Activated CD4-positive, alpha-beta T cell treated with anti-CD3 and anti-CD28 coated beads for 36 hours (primary cell): ENCODE measurements at regions not wholly inside any gene's neighbourhood (a gene's known extent, or its start where the extent isn't known, plus 50 kb on each side); places are given as distances from the start of the nearest gene placed in this dataset.

Experiments
- ATAC-seq: fragments of 200-7000 bp; cut with Tn5 transposase; one replicate; pipeline ENCODE4 v1.10.0; 2021; ENCODE audit warnings: mild to moderate bottlenecking, moderate library complexity
- CTCF ChIA-PET: fragments of 350-600 bp; sonication (Branson Sonifier 250); formaldehyde crosslinking; loops from one replicate; lab custom pipeline; 2021; ENCODE audit warnings: antibody characterized with exemption; lab: Charles Lee
- POLR2A ChIA-PET: fragments of 350-600 bp; sonication (Branson Sonifier 250); formaldehyde crosslinking; loops from one replicate; lab custom pipeline; 2021; ENCODE audit warnings: antibody characterized with exemption, inconsistent platforms; lab: Charles Lee
- DNase-seq: peaks from one replicate; pipeline ENCODE4 v3.0.0-alpha.2; 2020
- H3K27ac Mint-ChIP-seq: one replicate; pipeline ENCODE4 v1.8.0; 2021; ENCODE audit warnings: mixed read lengths
- H3K27me3 Mint-ChIP-seq: one replicate; pipeline ENCODE4 v1.8.0; 2021; ENCODE audit warnings: mixed read lengths
- H3K36me3 Mint-ChIP-seq: one replicate; pipeline ENCODE4 v1.8.0; 2021; ENCODE audit warnings: low read depth, mixed read lengths
- H3K4me1 Mint-ChIP-seq: one replicate; pipeline ENCODE4 v1.8.0; 2021; ENCODE audit warnings: mixed read lengths
- H3K4me3 Mint-ChIP-seq: one replicate; pipeline ENCODE4 v1.8.0; 2021; ENCODE audit warnings: mild to moderate bottlenecking, moderate library complexity, mixed read lengths
- H3K9me3 Mint-ChIP-seq: one replicate; pipeline ENCODE4 v1.8.0; 2021; ENCODE audit warnings: low read depth, mixed read lengths
- intact Hi-C, 2 experiments: fragments of 100-400 bp; cut with DNase I in 1 of 2; cut with micrococcal nuclease in 1 of 2; formaldehyde crosslinking; loops; one replicate each; pipeline versions ENCODE4 v1.14.2 to v1.15.1; 2022 to 2024; cut with DNase I, micrococcal nuclease

GRCh38 chr7:1325246-1325645, 92.6 kb downstream of the UNCX start:
- H3K27ac Mint-ChIP-seq = no peak overlapping the region
- ChIA-PET CTCF (interaction anchor here (1.0 kb wide), 1 partner anchor 26 kb away, joined by 3 read pairs; no protein-coding TSS in a partner anchor), POLR2A (no interaction called here)
- ATAC-seq (no peak), DNase-seq (no peak)
- no peaks in the 10 kb centered on the region for H3K36me3 Mint-ChIP-seq
- intact Hi-C loops = no loop called here
- H3K27me3 Mint-ChIP-seq = peaks cover 10% of the 10 kb centered on the region
- no peak overlapping the region for H3K4me3 Mint-ChIP-seq
- H3K4me1 Mint-ChIP-seq = no peaks in the 10 kb centered on the region
- H3K9me3 Mint-ChIP-seq = no peaks in the 10 kb centered on the region

- Mint-ChIP-seq H3K27me3 (peaks cover 10% of the 10 kb centered on the region), H3K36me3 (no peaks in the 10 kb centered on the region), H3K9me3 (no peaks in the 10 kb centered on the region), H3K27ac (no peak overlapping the region), H3K4me1 (no peaks in the 10 kb centered on the region), H3K4me3 (no peak overlapping the region)
- intact Hi-C loops = no loop called here
- DNase-seq = no peak
- ChIA-PET CTCF (interaction anchor here (1.0 kb wide), 1 partner anchor 25 kb away, joined by 3 read pairs; no protein-coding TSS in a partner anchor), POLR2A (no interaction called here)
- no peak for ATAC-seq
These were observed 93.2 kb downstream of the UNCX start for GRCh38 chr7:1325646-1326510.

- no peak for DNase-seq
- Mint-ChIP-seq H3K36me3 (no peaks in the 10 kb centered on the region), H3K27ac (no peak overlapping the region), H3K4me3 (no peak overlapping the region), H3K9me3 (no peaks in the 10 kb centered on the region), H3K27me3 (peaks cover 10% of the 10 kb centered on the region), H3K4me1 (no peaks in the 10 kb centered on the region)
- POLR2A ChIA-PET = no interaction called here
- ATAC-seq = no peak
- intact Hi-C loops = no loop called here
- CTCF ChIA-PET = no interaction called here
These were observed 93.8 kb downstream of the UNCX start for GRCh38 chr7:1326511-1326785.

GRCh38 chr7:1329261-1329660, 96.6 kb downstream of the UNCX start:
- intact Hi-C loops = no loop called here
- ATAC-seq = no peak
- DNase-seq = no peak
- Mint-ChIP-seq H3K27ac (no peak overlapping the region), H3K9me3 (no peaks in the 10 kb centered on the region), H3K4me3 (no peak overlapping the region), H3K27me3 (peaks cover 6% of the 10 kb centered on the region), H3K4me1 (no peaks in the 10 kb centered on the region), H3K36me3 (no peaks in the 10 kb centered on the region)
- CTCF ChIA-PET = no interaction called here
- POLR2A ChIA-PET = no interaction called here

GRCh38 chr7:1329966-1330800, 97.5 kb downstream of the UNCX start:
- DNase-seq (no peak), ATAC-seq (no peak)
- Mint-ChIP-seq H3K27ac (no peak overlapping the region), H3K9me3 (no peaks in the 10 kb centered on the region), H3K4me3 (no peak overlapping the region), H3K36me3 (no peaks in the 10 kb centered on the region), H3K4me1 (no peaks in the 10 kb centered on the region), H3K27me3 (peaks cover 10% of the 10 kb centered on the region)
- ChIA-PET CTCF (no interaction called here), POLR2A (no interaction called here)
- intact Hi-C loops = no loop called here

- ATAC-seq (no peak), DNase-seq (no peak)
- Mint-ChIP-seq H3K9me3 (no peaks in the 10 kb centered on the region), H3K36me3 (no peaks in the 10 kb centered on the region), H3K27me3 (peaks cover 10% of the 10 kb centered on the region), H3K4me3 (no peak overlapping the region), H3K4me1 (no peaks in the 10 kb centered on the region), H3K27ac (no peak overlapping the region)
- intact Hi-C loops = no loop called here
- ChIA-PET POLR2A (no interaction called here), CTCF (interaction anchor here (0.5 kb wide), 1 partner anchor 246 kb away, joined by 3 read pairs; no protein-coding TSS in a partner anchor)
These were observed 98.2 kb downstream of the UNCX start for GRCh38 chr7:1330801-1331425.

GRCh38 chr7:1331561-1332467, 99.1 kb downstream of the UNCX start:
- CTCF ChIA-PET = interaction anchor here (0.5 kb wide), 1 partner anchor 247 kb away, joined by 3 read pairs; no protein-coding TSS in a partner anchor
- Mint-ChIP-seq H3K27ac (no peak overlapping the region), H3K9me3 (peaks cover 3% of the 10 kb centered on the region), H3K4me1 (no peaks in the 10 kb centered on the region), H3K36me3 (peaks cover 2% of the 10 kb centered on the region), H3K27me3 (peaks cover 10% of the 10 kb centered on the region), H3K4me3 (no peak overlapping the region)
- intact Hi-C loops = no loop called here
- DNase-seq (no peak), ATAC-seq (no peak)
- POLR2A ChIA-PET = no interaction called here

GRCh38 chr7:1336509-1336908, 103.8 kb downstream of the UNCX start:
- intact Hi-C loops = no loop called here
- H3K27me3 Mint-ChIP-seq = peaks cover 22% of the 10 kb centered on the region

GRCh38 chr7:1339611-1340010, 106.9 kb downstream of the UNCX start:
- DNase-seq = no peak
- Mint-ChIP-seq H3K27ac (no peak overlapping the region), H3K9me3 (peaks cover 16% of the 10 kb centered on the region), H3K4me1 (no peaks in the 10 kb centered on the region), H3K27me3 (peaks cover 15% of the 10 kb centered on the region), H3K4me3 (no peak overlapping the region), H3K36me3 (peaks cover 2% of the 10 kb centered on the region)
- intact Hi-C loops = no loop called here
- CTCF ChIA-PET = interaction anchor here (0.6 kb wide), 1 partner anchor 1114 kb away, joined by 3 read pairs; no protein-coding TSS in a partner anchor
- ATAC-seq = no peak
- POLR2A ChIA-PET = no interaction called here

More at GRCh38 chr7:1336509-1336908, 103.8 kb downstream of the UNCX start:
- Mint-ChIP-seq H3K4me3 (no peak overlapping the region), H3K36me3 (peaks cover 2% of the 10 kb centered on the region), H3K27ac (no peak overlapping the region), H3K9me3 (peaks cover 16% of the 10 kb centered on the region), H3K4me1 (no peaks in the 10 kb centered on the region)
- DNase-seq (no peak), ATAC-seq (no peak)
- POLR2A ChIA-PET = no interaction called here
- CTCF ChIA-PET = no interaction called here

- intact Hi-C loops = no loop called here
- H3K9me3 Mint-ChIP-seq = peaks cover 16% of the 10 kb centered on the region
- DNase-seq (no peak), ATAC-seq (no peak)
- H3K27me3 Mint-ChIP-seq = peaks cover 13% of the 10 kb centered on the region
- no peak overlapping the region for H3K4me3 Mint-ChIP-seq
- H3K4me1 Mint-ChIP-seq = no peaks in the 10 kb centered on the region
- POLR2A ChIA-PET = no interaction called here
- CTCF ChIA-PET = no interaction called here
- H3K27ac Mint-ChIP-seq = no peak overlapping the region
- peaks cover 2% of the 10 kb centered on the region for H3K36me3 Mint-ChIP-seq
These were observed 107.4 kb downstream of the UNCX start for GRCh38 chr7:1340031-1340430.
